Upper lobe of left lung (tissue), 6 donors: ENCODE measurements at regions not wholly inside any gene's neighbourhood (a gene's known extent, or its start where the extent isn't known, plus 50 kb on each side); places are given as distances from the start of the nearest gene placed in this dataset.

Source experiments
- ATAC-seq, 2 donors: fragments of 200-7000 bp; cut with Tn5 transposase; one replicate each; pipeline ENCODE4 v1.9.1; 2022; ENCODE audit warnings: mild to moderate bottlenecking in 2 of 2, moderate library complexity in 2 of 2; ENCODE audit not compliant: low FRiP score in 2 of 2
- DNase-seq, 2 donors: peaks; one replicate each; pipeline ENCODE4 v3.0.0-alpha.2; 2019 to 2020
- H3K27ac ChIP-seq, 4 donors: fragments of 200-600 bp; sonication (generic); one replicate each; pipeline ENCODE4 v1.5.1; 2016 to 2019
- H3K27me3 ChIP-seq, 4 donors: fragments of 200-600 bp; sonication (generic); one replicate each; pipeline ENCODE4 v1.5.1; 2017 to 2019
- H3K36me3 ChIP-seq, 4 donors: fragments of 200-600 bp; sonication (generic); one replicate each; pipeline ENCODE4 v1.5.1; 2016 to 2019
- H3K4me1 ChIP-seq, 4 donors: fragments of 200-600 bp; sonication (generic); one replicate each; pipeline ENCODE4 v1.5.1; 2018 to 2019
- H3K4me3 ChIP-seq, 4 donors: fragments of 200-600 bp; sonication (generic); one replicate each; pipeline ENCODE4 v1.5.1; 2017 to 2019; ENCODE audit warnings: mild to moderate bottlenecking in 2 of 4, moderate library complexity in 1 of 4
- H3K9me3 ChIP-seq, 4 donors: fragments of 200-600 bp; sonication (generic); one replicate each; pipeline ENCODE4 v1.5.1; 2018 to 2019
- CTCF ChIP-seq, 6 experiments: fragments of 450-650 bp in 4 of 6; fragments of 200-600 bp in 2 of 6; sonication (generic) in 2 of 6; IDR thresholded peaks; one replicate each; pipeline ENCODE4 v1.5.1; 2016 to 2019; ENCODE audit warnings: antibody characterized with exemption in 6 of 6
- EP300 ChIP-seq, 4 donors: sonication (generic); formaldehyde crosslinking; IDR thresholded peaks; one replicate each; pipeline ENCODE4 v1.5.1; 2017; ENCODE audit warnings: antibody characterized with exemption in 4 of 4, control low read depth in 2 of 4
- POLR2A ChIP-seq, 4 donors: fragments of 450-650 bp; IDR thresholded peaks; one replicate each; pipeline ENCODE4 v1.5.1; 2016 to 2017; ENCODE audit warnings: antibody characterized with exemption in 4 of 4, mild to moderate bottlenecking in 2 of 4
- POLR2AphosphoS5 ChIP-seq, 2 donors: sonication (generic); formaldehyde crosslinking; IDR thresholded peaks; one replicate each; pipeline ENCODE4 v1.5.1; 2017; ENCODE audit warnings: antibody characterized with exemption in 2 of 2
- WGBS, 2 donors: methylation state at CpG; one replicate each; pipeline ENCODE4 v1.1.5; 2017 to 2018; 5-methylcytosine and 5-hydroxymethylcytosine counted together
- donor health status: DM: no; HTN: no; CAD: no; lungs with moderate emphysema.
- donor health status: DM: no; HTN: yes; CAD: no; lungs with severe emphysema.

DNA sequence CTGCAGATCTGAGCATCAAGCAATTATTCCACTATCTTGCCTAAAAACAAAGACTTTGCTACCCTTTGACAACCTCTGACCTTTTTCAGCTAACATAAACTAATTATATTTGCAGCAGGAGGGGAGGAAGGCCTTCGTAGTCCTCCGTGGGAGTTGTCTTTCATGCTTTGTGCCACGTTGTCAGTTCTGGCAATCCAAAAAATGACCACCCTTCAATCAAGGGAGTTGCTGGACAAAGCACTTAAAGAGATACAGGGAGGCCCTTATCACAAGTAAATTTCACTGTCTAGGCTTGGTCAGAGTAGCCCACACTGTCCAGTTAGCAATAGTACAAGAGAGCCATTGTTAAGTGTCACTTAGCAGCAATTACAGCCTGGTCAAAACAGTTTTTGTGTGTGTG, 578.9 kb downstream of the HAO1 start:
- 65 to 68% methylated on average over 3 of the region's 3 CpGs for WGBS, 2 donors
- ATAC-seq (no peak), DNase-seq (no peak)
- Histone ChIP-seq H3K27me3 (no peaks in the 10 kb centered on the region), H3K27ac (no peak overlapping the region), H3K9me3 (no peaks in the 10 kb centered on the region), H3K36me3 (no peaks in the 10 kb centered on the region), H3K4me1 (no peaks in the 10 kb centered on the region), H3K4me3 (no peak overlapping the region)
- TF ChIP-seq EP300 (IDR thresholded peaks at IDR 0.05) (no peak), POLR2AphosphoS5 (IDR thresholded peaks at IDR 0.05) (no peak), POLR2A (IDR thresholded peaks at IDR 0.05) (no peak), CTCF (IDR thresholded peaks at IDR 0.05) (no peak)

DNA sequence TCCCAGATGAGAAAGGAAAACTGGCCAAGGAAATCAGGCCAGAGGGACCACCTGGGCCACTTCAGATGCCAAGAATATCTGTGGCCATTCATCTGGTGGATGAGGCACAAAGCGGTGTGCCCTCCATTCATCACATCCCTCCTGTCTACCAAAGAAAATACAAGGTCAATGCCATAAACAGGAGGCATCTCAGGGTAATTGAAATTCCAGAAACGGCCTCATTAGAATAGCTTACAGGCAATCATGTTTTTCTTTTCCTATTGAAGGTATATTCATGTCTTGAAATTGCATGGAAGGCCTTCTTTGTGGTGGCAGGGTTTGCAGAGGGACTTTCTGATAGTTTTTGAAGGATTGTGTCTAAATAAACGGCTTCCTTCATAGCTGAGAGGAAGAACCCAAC, 578.3 kb downstream of the HAO1 start:
- Histone ChIP-seq H3K4me3 (no peak overlapping the region), H3K9me3 (no peaks in the 10 kb centered on the region), H3K27me3 (no peaks in the 10 kb centered on the region), H3K36me3 (no peaks in the 10 kb centered on the region), H3K4me1 (no peaks in the 10 kb centered on the region), H3K27ac (no peak overlapping the region)
- DNase-seq, result no peak
- ATAC-seq, result no peak
- WGBS, 2 donors, result 81 to 83% methylated on average over 3 of the region's 3 CpGs
- TF ChIP-seq POLR2AphosphoS5 (IDR thresholded peaks at IDR 0.05) (no peak), EP300 (IDR thresholded peaks at IDR 0.05) (no peak), POLR2A (IDR thresholded peaks at IDR 0.05) (no peak), CTCF (IDR thresholded peaks at IDR 0.05) (no peak)

- Histone ChIP-seq H3K4me1 (no peaks in the 10 kb centered on the region), H3K27ac (no peak overlapping the region), H3K4me3 (no peak overlapping the region), H3K9me3 (no peaks in the 10 kb centered on the region), H3K27me3 (no peaks in the 10 kb centered on the region), H3K36me3 (no peaks in the 10 kb centered on the region)
- WGBS, 2 donors, result 79 to 86% methylated on average over 2 of the region's 2 CpGs
- ATAC-seq (no peak), DNase-seq (no peak)
- TF ChIP-seq CTCF (IDR thresholded peaks at IDR 0.05), result no peak
- no peak for TF ChIP-seq POLR2AphosphoS5 (IDR thresholded peaks at IDR 0.05)
- no peak for TF ChIP-seq POLR2A (IDR thresholded peaks at IDR 0.05)
- TF ChIP-seq EP300 (IDR thresholded peaks at IDR 0.05), result no peak
Observed at GRCh38 chr20:7362601-7363000, 577.7 kb downstream of the HAO1 start.

DNA sequence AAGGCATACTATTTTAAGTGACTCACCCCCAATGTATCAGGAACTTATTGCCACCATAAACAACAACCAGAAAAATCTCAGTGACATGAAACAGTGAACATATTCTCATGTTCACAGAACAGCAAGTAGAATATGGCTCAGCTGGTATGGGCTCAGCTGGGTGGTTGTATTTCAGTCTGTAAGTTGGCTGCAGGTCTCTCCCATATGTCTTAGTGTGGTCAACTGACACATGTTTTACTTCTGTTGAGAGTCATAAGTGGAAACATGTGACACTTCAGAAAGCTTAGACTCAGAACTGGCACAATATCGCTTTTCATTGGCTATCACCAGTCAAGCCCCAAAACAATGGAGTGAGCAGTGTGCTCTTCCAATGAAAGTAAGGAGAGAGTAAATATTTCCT, 574.1 kb downstream of the HAO1 start:
- 100% methylated on average over 1 of the region's 1 CpG for WGBS, 2 donors
- no peak overlapping the region for H3K4me3 ChIP-seq
- no peaks in the 10 kb centered on the region for H3K4me1 ChIP-seq
- TF ChIP-seq CTCF (IDR thresholded peaks at IDR 0.05), result no peak
- TF ChIP-seq POLR2A (IDR thresholded peaks at IDR 0.05), result no peak
- TF ChIP-seq POLR2AphosphoS5 (IDR thresholded peaks at IDR 0.05), result no peak
- no peak for TF ChIP-seq EP300 (IDR thresholded peaks at IDR 0.05)
- H3K9me3 ChIP-seq, result no peaks in the 10 kb centered on the region
- ATAC-seq (no peak), DNase-seq (no peak)
- no peak overlapping the region for H3K27ac ChIP-seq
- H3K36me3 ChIP-seq, result no peaks in the 10 kb centered on the region
- no peaks in the 10 kb centered on the region for H3K27me3 ChIP-seq

GRCh38 chr20:7371518-7372163, 568.6 kb downstream of the HAO1 start:
- 74 to 81% methylated on average over 3 of the region's 3 CpGs for WGBS, 2 donors
- ATAC-seq (no peak), DNase-seq (no peak)
- Histone ChIP-seq H3K4me3 (no peak overlapping the region), H3K27me3 (no peaks in the 10 kb centered on the region), H3K4me1 (no peaks in the 10 kb centered on the region), H3K27ac (no peak overlapping the region), H3K9me3 (no peaks in the 10 kb centered on the region), H3K36me3 (no peaks in the 10 kb centered on the region)
- TF ChIP-seq POLR2AphosphoS5 (IDR thresholded peaks at IDR 0.05), result no peak
- TF ChIP-seq CTCF (IDR thresholded peaks at IDR 0.05), result no peak
- no peak for TF ChIP-seq POLR2A (IDR thresholded peaks at IDR 0.05)
- no peak for TF ChIP-seq EP300 (IDR thresholded peaks at IDR 0.05)
